GM23338 (cell line): ENCODE measurements at regions not wholly inside any gene's neighbourhood (a gene's known extent, or its start where the extent isn't known, plus 50 kb on each side); places are given as distances from the start of the nearest gene placed in this dataset.

Source experiments
- ATAC-seq: fragments of 200-7000 bp; cut with Tn5 transposase; 3 replicates; pipeline ENCODE4 v1.9.1; 2020
- DNase-seq: peaks from one replicate; pipeline ENCODE4 v3.0.0-alpha.2; 2015; ENCODE audit warnings: low spot score
- H2AFZ ChIP-seq: fragments of 200-600 bp; sonication (generic); 2 replicates; pipeline ENCODE4 v1.8.0; 2016; ENCODE audit warnings: antibody characterized with exemption, mild to moderate bottlenecking, moderate library complexity
- H3F3A ChIP-seq: fragments of 200-600 bp; sonication (generic); replicated peaks from 2 replicates; pipeline ENCODE4 v1.8.0; 2017; ENCODE audit warnings: antibody characterized with exemption, mixed run types, low read depth
- H3K27ac ChIP-seq: fragments of 200-600 bp; sonication (generic); 2 replicates; pipeline ENCODE4 v1.6.1; 2016; ENCODE audit warnings: low read depth
- H3K27me3 ChIP-seq: fragments of 200-600 bp; sonication (generic); 2 replicates; pipeline ENCODE4 v1.8.0; 2016; ENCODE audit warnings: mild to moderate bottlenecking, mixed run types, moderate library complexity; ENCODE audit not compliant: insufficient read depth
- H3K36me3 ChIP-seq: fragments of 200-600 bp; sonication (generic); 2 replicates; pipeline ENCODE4 v1.8.0; 2016; ENCODE audit warnings: mild to moderate bottlenecking; ENCODE audit not compliant: insufficient read depth
- H3K4me1 ChIP-seq: fragments of 200-600 bp; sonication (generic); 2 replicates; pipeline ENCODE4 v1.8.0; 2016; ENCODE audit warnings: mild to moderate bottlenecking, moderate library complexity; ENCODE audit not compliant: insufficient read depth
- H3K4me2 ChIP-seq: fragments of 200-600 bp; sonication (generic); 2 replicates; pipeline ENCODE4 v1.7.1; 2017; ENCODE audit warnings: mixed run types
- H3K4me3 ChIP-seq: fragments of 200-600 bp; sonication (generic); 2 replicates; pipeline ENCODE4 v1.6.1; 2016; ENCODE audit warnings: mixed run types
- H3K79me2 ChIP-seq: fragments of 200-600 bp; sonication (generic); replicated peaks from 2 replicates; pipeline ENCODE4 v1.8.0; 2017; ENCODE audit warnings: mild to moderate bottlenecking; ENCODE audit not compliant: insufficient read depth
- H3K9me2 ChIP-seq: fragments of 200-600 bp; sonication (generic); 2 replicates; pipeline ENCODE4 v1.8.0; 2017; ENCODE audit not compliant: insufficient read depth
- H4K20me1 ChIP-seq: fragments of 200-600 bp; sonication (generic); replicated peaks from 2 replicates; pipeline ENCODE4 v1.8.0; 2017; ENCODE audit warnings: mild to moderate bottlenecking; ENCODE audit not compliant: insufficient read depth
- H3K27ac Mint-ChIP-seq: 2 replicates; pipeline ENCODE4 v1.8.0; 2020; ENCODE audit warnings: inconsistent platforms, mild to moderate bottlenecking, moderate library complexity, mixed read lengths
- H3K27me3 Mint-ChIP-seq: 3 replicates; pipeline ENCODE4 v1.8.0; 2022; ENCODE audit warnings: low read depth, mild to moderate bottlenecking, moderate library complexity, mixed read lengths, inconsistent platforms; ENCODE audit not compliant: insufficient read depth, poor library complexity
- H3K36me3 Mint-ChIP-seq: 3 replicates; pipeline ENCODE4 v1.8.0; 2021; ENCODE audit warnings: low read depth, mild to moderate bottlenecking, inconsistent platforms, moderate library complexity, mixed read lengths
- H3K4me1 Mint-ChIP-seq: 3 replicates; pipeline ENCODE4 v1.8.0; 2020; ENCODE audit warnings: mild to moderate bottlenecking, inconsistent platforms, mixed read lengths
- H3K4me3 Mint-ChIP-seq: 3 replicates; pipeline ENCODE4 v1.8.0; 2021; ENCODE audit warnings: moderate library complexity, mild to moderate bottlenecking, inconsistent platforms, mixed read lengths
- H3K9me3 Mint-ChIP-seq: 3 replicates; pipeline ENCODE4 v1.8.0; 2020; ENCODE audit warnings: moderate library complexity, mild to moderate bottlenecking, inconsistent platforms, mixed read lengths
- CREB1 ChIP-seq: fragments of 250-450 bp; sonication (Bioruptor Pico); IDR thresholded peaks from 2 replicates; pipeline ENCODE4 v1.5.0; 2020; ENCODE audit warnings: low read depth, mild to moderate bottlenecking, moderate library complexity
- EZH2 ChIP-seq: fragments of 200-600 bp; sonication (generic); IDR thresholded peaks from one replicate; pipeline ENCODE4 v1.8.0; 2017; ENCODE audit warnings: antibody characterized with exemption, mild to moderate bottlenecking, low read depth; ENCODE audit not compliant: unreplicated experiment
- EZH2phosphoT487 ChIP-seq: fragments of 200-600 bp; sonication (generic); IDR thresholded peaks from one replicate; pipeline ENCODE4 v1.8.1; 2018; ENCODE audit warnings: antibody characterized with exemption; ENCODE audit not compliant: unreplicated experiment
- JUNB ChIP-seq: IDR thresholded peaks from one replicate; pipeline ENCODE4 v1.6.1; 2016; ENCODE audit warnings: antibody characterized with exemption; ENCODE audit not compliant: unreplicated experiment
- NANOG ChIP-seq: IDR thresholded peaks from 2 replicates; pipeline ENCODE4 v1.6.1; 2016; ENCODE audit warnings: antibody characterized with exemption, borderline replicate concordance
- POLR2AphosphoS5 ChIP-seq: IDR thresholded peaks from 2 replicates; pipeline ENCODE4 v1.6.1; 2016; ENCODE audit warnings: antibody characterized with exemption, low read depth
- STAT1 ChIP-seq: IDR thresholded peaks from one replicate; pipeline ENCODE4 v1.6.1; 2016; ENCODE audit warnings: antibody characterized with exemption; ENCODE audit not compliant: unreplicated experiment
- ZNF114 ChIP-seq: fragments of 250-450 bp; sonication (Bioruptor Pico); IDR thresholded peaks from 2 replicates; pipeline ENCODE4 v1.5.0; 2020; ENCODE audit warnings: mild to moderate bottlenecking, moderate library complexity
- ZNF331 ChIP-seq: fragments of 250-450 bp; sonication (Bioruptor Pico); IDR thresholded peaks from 2 replicates; pipeline ENCODE4 v1.5.0; 2020; ENCODE audit warnings: low read depth, mild to moderate bottlenecking, moderate library complexity
- TF ChIP-seq, protein P1 (sequence below): IDR thresholded peaks from one replicate; pipeline ENCODE4 v1.6.1; 2018; ENCODE audit warnings: antibody characterized with exemption; ENCODE audit not compliant: unreplicated experiment
- TF ChIP-seq, protein P2 (sequence below): fragments of 250-450 bp; sonication (Bioruptor Pico); IDR thresholded peaks from 2 replicates; pipeline ENCODE4 v1.5.0; 2020; ENCODE audit warnings: mild to moderate bottlenecking, moderate library complexity
- TF ChIP-seq, protein P3 (sequence below), 2 experiments: fragments of 200-600 bp in 1 of 2; sonication (generic) in 1 of 2; conservative IDR thresholded peaks; 2 replicates each; pipeline versions ENCODE4 v1.5.1 to v1.6.1; 2016 to 2017; ENCODE audit warnings: antibody characterized with exemption in 2 of 2, low read depth in 2 of 2, mild to moderate bottlenecking in 2 of 2, moderate library complexity in 1 of 2

DNA sequence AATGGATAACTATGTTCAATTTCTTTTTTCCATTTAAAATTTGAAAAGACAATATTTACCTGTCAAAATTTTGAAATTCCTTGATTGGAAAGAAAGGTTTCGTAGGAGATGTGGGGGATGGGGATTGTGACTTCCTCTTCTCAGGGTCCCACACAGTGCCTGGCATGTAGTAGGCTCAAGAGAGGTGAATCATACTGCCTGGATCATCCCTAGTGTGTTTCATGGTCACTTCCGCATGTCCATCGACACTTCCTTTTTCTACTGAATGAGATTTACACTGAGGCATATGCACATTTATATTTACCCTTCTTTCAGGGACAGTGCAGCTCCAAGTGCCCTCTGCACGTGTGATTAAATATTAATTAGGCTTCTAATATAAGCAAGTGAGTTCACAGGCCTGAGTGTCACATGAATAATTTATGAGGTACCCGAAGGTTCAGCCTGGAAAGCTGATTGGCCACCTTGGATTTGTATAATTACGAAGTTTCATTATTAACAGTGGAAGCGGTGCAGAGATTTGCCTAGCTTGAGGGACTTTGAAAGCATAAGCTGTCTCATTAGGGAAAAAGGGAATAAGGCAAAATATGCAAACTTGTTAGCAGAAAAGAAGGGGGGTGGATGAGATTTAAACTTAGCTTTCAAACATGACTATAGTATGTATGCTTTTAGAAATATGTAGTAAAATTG lies 177.5 kb upstream of the MMS22L start:
- no peak overlapping the region for H3K27ac ChIP-seq
- peaks cover 21% of the 10 kb centered on the region for H3K4me1 Mint-ChIP-seq
- no peaks in the 10 kb centered on the region for H3K9me2 ChIP-seq
- H3K27me3 Mint-ChIP-seq, result peaks cover 2% of the 10 kb centered on the region
- H3K4me2 ChIP-seq, result no peak overlapping the region
- no peaks in the 10 kb centered on the region for H3K36me3 Mint-ChIP-seq
- no peak overlapping the region for H2AFZ ChIP-seq
- no peaks in the 10 kb centered on the region for H3K9me3 Mint-ChIP-seq
- no peaks in the 10 kb centered on the region for H3F3A ChIP-seq
- no peaks in the 10 kb centered on the region for H3K4me1 ChIP-seq
- ATAC-seq (no peak), DNase-seq (no peak)
- no peaks in the 10 kb centered on the region for H3K27me3 ChIP-seq
- H3K36me3 ChIP-seq, result no peaks in the 10 kb centered on the region
- no peak overlapping the region for H3K27ac Mint-ChIP-seq
- H3K4me3 ChIP-seq, result no peak overlapping the region
- no peak overlapping the region for H3K4me3 Mint-ChIP-seq
- no peaks in the 10 kb centered on the region for H3K79me2 ChIP-seq
- H4K20me1 ChIP-seq, result no peaks in the 10 kb centered on the region
- TF ChIP-seq, protein P1, sequence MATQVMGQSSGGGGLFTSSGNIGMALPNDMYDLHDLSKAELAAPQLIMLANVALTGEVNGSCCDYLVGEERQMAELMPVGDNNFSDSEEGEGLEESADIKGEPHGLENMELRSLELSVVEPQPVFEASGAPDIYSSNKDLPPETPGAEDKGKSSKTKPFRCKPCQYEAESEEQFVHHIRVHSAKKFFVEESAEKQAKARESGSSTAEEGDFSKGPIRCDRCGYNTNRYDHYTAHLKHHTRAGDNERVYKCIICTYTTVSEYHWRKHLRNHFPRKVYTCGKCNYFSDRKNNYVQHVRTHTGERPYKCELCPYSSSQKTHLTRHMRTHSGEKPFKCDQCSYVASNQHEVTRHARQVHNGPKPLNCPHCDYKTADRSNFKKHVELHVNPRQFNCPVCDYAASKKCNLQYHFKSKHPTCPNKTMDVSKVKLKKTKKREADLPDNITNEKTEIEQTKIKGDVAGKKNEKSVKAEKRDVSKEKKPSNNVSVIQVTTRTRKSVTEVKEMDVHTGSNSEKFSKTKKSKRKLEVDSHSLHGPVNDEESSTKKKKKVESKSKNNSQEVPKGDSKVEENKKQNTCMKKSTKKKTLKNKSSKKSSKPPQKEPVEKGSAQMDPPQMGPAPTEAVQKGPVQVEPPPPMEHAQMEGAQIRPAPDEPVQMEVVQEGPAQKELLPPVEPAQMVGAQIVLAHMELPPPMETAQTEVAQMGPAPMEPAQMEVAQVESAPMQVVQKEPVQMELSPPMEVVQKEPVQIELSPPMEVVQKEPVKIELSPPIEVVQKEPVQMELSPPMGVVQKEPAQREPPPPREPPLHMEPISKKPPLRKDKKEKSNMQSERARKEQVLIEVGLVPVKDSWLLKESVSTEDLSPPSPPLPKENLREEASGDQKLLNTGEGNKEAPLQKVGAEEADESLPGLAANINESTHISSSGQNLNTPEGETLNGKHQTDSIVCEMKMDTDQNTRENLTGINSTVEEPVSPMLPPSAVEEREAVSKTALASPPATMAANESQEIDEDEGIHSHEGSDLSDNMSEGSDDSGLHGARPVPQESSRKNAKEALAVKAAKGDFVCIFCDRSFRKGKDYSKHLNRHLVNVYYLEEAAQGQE, result no peak
- no peak for TF ChIP-seq ZNF114 (CRISPR knock-in tag)
- no peak for TF ChIP-seq STAT1
- no peak for TF ChIP-seq NANOG
- no peak for TF ChIP-seq JUNB
- TF ChIP-seq EZH2, result no peak
- no peak for TF ChIP-seq EZH2phosphoT487
- TF ChIP-seq ZNF331 (CRISPR knock-in tag), result no peak
- no peak for TF ChIP-seq POLR2AphosphoS5
- TF ChIP-seq, protein P2, sequence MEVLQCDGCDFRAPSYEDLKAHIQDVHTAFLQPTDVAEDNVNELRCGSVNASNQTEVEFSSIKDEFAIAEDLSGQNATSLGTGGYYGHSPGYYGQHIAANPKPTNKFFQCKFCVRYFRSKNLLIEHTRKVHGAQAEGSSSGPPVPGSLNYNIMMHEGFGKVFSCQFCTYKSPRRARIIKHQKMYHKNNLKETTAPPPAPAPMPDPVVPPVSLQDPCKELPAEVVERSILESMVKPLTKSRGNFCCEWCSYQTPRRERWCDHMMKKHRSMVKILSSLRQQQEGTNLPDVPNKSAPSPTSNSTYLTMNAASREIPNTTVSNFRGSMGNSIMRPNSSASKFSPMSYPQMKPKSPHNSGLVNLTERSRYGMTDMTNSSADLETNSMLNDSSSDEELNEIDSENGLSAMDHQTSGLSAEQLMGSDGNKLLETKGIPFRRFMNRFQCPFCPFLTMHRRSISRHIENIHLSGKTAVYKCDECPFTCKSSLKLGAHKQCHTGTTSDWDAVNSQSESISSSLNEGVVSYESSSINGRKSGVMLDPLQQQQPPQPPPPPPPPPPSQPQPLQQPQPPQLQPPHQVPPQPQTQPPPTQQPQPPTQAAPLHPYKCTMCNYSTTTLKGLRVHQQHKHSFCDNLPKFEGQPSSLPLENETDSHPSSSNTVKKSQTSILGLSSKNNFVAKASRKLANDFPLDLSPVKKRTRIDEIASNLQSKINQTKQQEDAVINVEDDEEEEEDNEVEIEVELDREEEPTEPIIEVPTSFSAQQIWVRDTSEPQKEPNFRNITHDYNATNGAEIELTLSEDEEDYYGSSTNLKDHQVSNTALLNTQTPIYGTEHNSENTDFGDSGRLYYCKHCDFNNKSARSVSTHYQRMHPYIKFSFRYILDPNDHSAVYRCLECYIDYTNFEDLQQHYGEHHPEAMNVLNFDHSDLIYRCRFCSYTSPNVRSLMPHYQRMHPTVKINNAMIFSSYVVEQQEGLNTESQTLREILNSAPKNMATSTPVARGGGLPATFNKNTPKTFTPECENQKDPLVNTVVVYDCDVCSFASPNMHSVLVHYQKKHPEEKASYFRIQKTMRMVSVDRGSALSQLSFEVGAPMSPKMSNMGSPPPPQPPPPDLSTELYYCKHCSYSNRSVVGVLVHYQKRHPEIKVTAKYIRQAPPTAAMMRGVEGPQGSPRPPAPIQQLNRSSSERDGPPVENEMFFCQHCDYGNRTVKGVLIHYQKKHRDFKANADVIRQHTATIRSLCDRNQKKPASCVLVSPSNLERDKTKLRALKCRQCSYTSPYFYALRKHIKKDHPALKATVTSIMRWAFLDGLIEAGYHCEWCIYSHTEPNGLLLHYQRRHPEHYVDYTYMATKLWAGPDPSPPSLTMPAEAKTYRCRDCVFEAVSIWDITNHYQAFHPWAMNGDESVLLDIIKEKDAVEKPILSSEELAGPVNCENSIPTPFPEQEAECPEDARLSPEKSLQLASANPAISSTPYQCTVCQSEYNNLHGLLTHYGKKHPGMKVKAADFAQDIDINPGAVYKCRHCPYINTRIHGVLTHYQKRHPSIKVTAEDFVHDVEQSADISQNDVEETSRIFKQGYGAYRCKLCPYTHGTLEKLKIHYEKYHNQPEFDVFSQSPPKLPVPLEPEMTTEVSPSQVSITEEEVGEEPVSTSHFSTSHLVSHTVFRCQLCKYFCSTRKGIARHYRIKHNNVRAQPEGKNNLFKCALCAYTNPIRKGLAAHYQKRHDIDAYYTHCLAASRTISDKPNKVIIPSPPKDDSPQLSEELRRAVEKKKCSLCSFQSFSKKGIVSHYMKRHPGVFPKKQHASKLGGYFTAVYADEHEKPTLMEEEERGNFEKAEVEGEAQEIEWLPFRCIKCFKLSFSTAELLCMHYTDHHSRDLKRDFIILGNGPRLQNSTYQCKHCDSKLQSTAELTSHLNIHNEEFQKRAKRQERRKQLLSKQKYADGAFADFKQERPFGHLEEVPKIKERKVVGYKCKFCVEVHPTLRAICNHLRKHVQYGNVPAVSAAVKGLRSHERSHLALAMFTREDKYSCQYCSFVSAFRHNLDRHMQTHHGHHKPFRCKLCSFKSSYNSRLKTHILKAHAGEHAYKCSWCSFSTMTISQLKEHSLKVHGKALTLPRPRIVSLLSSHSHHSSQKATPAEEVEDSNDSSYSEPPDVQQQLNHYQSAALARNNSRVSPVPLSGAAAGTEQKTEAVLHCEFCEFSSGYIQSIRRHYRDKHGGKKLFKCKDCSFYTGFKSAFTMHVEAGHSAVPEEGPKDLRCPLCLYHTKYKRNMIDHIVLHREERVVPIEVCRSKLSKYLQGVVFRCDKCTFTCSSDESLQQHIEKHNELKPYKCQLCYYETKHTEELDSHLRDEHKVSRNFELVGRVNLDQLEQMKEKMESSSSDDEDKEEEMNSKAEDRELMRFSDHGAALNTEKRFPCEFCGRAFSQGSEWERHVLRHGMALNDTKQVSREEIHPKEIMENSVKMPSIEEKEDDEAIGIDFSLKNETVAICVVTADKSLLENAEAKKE (CRISPR knock-in tag), result no peak
- TF ChIP-seq, protein P3, sequence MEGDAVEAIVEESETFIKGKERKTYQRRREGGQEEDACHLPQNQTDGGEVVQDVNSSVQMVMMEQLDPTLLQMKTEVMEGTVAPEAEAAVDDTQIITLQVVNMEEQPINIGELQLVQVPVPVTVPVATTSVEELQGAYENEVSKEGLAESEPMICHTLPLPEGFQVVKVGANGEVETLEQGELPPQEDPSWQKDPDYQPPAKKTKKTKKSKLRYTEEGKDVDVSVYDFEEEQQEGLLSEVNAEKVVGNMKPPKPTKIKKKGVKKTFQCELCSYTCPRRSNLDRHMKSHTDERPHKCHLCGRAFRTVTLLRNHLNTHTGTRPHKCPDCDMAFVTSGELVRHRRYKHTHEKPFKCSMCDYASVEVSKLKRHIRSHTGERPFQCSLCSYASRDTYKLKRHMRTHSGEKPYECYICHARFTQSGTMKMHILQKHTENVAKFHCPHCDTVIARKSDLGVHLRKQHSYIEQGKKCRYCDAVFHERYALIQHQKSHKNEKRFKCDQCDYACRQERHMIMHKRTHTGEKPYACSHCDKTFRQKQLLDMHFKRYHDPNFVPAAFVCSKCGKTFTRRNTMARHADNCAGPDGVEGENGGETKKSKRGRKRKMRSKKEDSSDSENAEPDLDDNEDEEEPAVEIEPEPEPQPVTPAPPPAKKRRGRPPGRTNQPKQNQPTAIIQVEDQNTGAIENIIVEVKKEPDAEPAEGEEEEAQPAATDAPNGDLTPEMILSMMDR (conservative IDR thresholded peaks at IDR 0.05; ENCODE audit: low read depth in 2 of 2), result no peak
- no peak for TF ChIP-seq CREB1 (CRISPR knock-in tag)
